ENCODE measurements at regions not wholly inside any gene's neighbourhood (a gene's known extent, or its start where the extent isn't known, plus 50 kb on each side); places are given as distances from the start of the nearest gene placed in this dataset.

DNA sequence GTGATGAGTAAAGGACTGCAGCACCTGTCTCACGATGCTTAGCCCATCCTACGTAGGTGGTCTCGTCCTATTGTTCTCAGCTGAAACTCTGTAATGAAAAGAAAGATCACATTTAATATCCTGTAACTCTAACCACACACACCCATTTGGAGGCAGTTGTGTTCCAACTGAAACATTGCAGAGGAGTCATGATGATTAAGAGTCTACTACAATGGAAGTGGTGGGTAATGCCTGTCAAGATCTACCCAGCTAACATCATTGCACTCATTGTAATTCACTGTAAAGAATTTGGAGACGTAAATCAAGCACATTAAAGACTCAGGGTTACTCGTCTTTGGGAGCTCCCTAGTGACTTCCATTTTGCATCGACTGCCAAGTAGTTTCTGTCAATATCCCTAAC lies 106.0 kb upstream of the PTPN3 start:
- no peak overlapping the region for H3K4me3 Mint-ChIP-seq
- DNase-seq, result no peak
- peaks cover 6% of the 10 kb centered on the region for H3K9me3 Mint-ChIP-seq
- no peak overlapping the region for H3K27ac Mint-ChIP-seq
- TF ChIP-seq, protein P1, sequence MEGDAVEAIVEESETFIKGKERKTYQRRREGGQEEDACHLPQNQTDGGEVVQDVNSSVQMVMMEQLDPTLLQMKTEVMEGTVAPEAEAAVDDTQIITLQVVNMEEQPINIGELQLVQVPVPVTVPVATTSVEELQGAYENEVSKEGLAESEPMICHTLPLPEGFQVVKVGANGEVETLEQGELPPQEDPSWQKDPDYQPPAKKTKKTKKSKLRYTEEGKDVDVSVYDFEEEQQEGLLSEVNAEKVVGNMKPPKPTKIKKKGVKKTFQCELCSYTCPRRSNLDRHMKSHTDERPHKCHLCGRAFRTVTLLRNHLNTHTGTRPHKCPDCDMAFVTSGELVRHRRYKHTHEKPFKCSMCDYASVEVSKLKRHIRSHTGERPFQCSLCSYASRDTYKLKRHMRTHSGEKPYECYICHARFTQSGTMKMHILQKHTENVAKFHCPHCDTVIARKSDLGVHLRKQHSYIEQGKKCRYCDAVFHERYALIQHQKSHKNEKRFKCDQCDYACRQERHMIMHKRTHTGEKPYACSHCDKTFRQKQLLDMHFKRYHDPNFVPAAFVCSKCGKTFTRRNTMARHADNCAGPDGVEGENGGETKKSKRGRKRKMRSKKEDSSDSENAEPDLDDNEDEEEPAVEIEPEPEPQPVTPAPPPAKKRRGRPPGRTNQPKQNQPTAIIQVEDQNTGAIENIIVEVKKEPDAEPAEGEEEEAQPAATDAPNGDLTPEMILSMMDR (IDR thresholded peaks at IDR 0.05), result no peak
- peaks cover 9% of the 10 kb centered on the region for H3K27me3 Mint-ChIP-seq (ENCODE audit: low read depth, poor library complexity)
- H3K36me3 Mint-ChIP-seq (ENCODE audit: low read depth), result no peaks in the 10 kb centered on the region
- H3K4me1 Mint-ChIP-seq, result no peaks in the 10 kb centered on the region

DNA sequence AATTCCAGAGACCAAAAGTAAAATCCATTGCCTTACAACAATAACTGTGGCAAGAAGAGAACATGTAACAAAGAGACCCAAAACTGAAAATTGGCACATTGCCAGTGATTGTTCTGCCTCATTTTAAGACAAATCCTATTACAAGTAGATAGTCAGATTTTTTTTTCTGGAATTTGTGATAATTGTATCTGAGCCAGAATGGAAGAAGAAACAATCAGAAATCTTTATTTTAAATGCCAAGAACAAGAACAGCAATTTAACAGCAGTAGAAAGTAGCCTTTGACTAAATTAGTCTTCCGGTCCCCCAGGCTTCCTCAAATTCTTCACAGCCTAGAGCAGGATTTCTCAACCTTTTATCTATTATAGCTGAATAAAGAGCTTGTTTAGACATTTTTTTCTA lies 106.7 kb upstream of the PTPN3 start:
- Mint-ChIP-seq H3K36me3 (ENCODE audit: low read depth) (no peaks in the 10 kb centered on the region), H3K9me3 (peaks cover 6% of the 10 kb centered on the region), H3K4me1 (no peaks in the 10 kb centered on the region), H3K27ac (no peak overlapping the region), H3K27me3 (ENCODE audit: low read depth, poor library complexity) (peaks cover 9% of the 10 kb centered on the region), H3K4me3 (no peak overlapping the region)
- TF ChIP-seq, protein P1 (IDR thresholded peaks at IDR 0.05), result no peak
- DNase-seq, result no peak

DNA sequence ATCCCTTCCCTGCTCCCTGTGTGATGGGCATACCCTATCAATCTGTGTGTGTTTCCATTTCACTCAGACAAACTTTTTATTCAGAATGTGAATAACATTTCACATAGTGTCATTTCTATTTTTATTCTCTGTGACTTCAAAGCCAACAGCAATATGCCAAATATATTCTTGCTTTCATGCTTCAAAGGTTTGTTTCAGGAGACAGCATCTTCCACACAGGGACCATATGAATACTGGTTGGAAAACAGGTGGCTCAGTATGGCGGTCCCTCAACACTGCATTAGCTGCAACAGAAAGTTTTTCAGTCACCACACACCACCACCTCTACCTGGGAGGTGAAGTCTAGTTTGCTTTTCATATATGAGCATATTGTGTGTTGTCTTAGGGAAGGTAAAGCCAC lies 111.0 kb upstream of the PTPN3 start:
- Mint-ChIP-seq H3K4me3 (no peak overlapping the region), H3K4me1 (no peaks in the 10 kb centered on the region), H3K27ac (no peak overlapping the region), H3K36me3 (ENCODE audit: low read depth) (no peaks in the 10 kb centered on the region), H3K27me3 (ENCODE audit: low read depth, poor library complexity) (peaks cover 2% of the 10 kb centered on the region), H3K9me3 (no peaks in the 10 kb centered on the region)
- TF ChIP-seq, protein P1 (IDR thresholded peaks at IDR 0.05), result no peak
- DNase-seq, result no peak

DNA sequence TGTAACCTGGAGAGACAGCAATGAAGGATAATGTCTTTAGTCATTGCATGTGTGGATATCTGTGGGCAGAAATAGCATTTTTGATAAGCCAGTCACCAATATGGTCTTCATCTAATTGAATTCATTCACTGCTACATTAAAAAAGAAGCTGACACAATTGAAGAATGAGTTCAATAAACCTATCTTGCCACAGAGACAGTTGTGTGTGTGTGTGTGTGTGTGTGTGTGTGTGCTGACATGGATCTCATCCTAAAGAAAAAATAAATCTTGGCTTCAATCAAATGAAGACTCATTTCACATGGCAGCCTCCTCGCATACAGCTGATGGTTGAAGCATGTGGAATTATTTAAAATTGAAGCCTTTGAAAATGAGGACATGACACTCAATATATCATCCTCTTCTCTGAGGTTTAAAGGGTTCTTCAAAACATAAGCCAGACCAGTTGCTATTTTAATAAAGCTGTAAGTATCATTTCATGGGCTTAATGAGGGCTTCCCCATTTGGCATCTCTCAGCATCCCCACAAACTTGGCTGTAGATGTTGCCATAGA lies 118.5 kb upstream of the PTPN3 start:
- TF ChIP-seq, protein P1 (IDR thresholded peaks at IDR 0.05), result no peak
- no peaks in the 10 kb centered on the region for H3K36me3 Mint-ChIP-seq (ENCODE audit: low read depth)
- peaks cover 15% of the 10 kb centered on the region for H3K9me3 Mint-ChIP-seq
- no peak overlapping the region for H3K27ac Mint-ChIP-seq
- H3K4me1 Mint-ChIP-seq, result no peaks in the 10 kb centered on the region
- no peak overlapping the region for H3K4me3 Mint-ChIP-seq
- DNase-seq, result no peak
- H3K27me3 Mint-ChIP-seq (ENCODE audit: low read depth, poor library complexity), result peaks cover 11% of the 10 kb centered on the region

DNA sequence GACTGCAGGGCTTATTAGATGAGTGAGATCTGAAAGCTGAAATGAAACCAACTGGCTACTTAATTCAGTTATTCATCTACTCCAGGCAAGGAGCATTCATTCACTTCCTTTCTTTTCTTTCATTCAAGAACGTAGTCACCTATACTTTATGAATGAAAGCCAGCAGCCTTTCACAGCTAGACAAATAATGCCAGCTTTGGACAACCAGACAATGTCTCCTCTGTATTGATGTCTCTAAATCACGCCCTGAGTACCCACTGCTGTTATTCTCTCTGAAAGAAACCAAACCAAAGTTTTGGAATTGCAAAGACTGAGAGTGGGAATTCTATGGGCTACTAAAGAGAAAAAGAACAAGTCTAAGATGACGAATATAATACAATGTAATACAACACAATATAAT lies 121.2 kb upstream of the PTPN3 start:
- TF ChIP-seq, protein P1 (IDR thresholded peaks at IDR 0.05), result no peak
- DNase-seq, result no peak
- Mint-ChIP-seq H3K27me3 (ENCODE audit: low read depth, poor library complexity) (peaks cover 11% of the 10 kb centered on the region), H3K4me3 (no peak overlapping the region), H3K4me1 (no peaks in the 10 kb centered on the region), H3K36me3 (ENCODE audit: low read depth) (no peaks in the 10 kb centered on the region), H3K27ac (no peak overlapping the region), H3K9me3 (peaks cover 20% of the 10 kb centered on the region)

DNA sequence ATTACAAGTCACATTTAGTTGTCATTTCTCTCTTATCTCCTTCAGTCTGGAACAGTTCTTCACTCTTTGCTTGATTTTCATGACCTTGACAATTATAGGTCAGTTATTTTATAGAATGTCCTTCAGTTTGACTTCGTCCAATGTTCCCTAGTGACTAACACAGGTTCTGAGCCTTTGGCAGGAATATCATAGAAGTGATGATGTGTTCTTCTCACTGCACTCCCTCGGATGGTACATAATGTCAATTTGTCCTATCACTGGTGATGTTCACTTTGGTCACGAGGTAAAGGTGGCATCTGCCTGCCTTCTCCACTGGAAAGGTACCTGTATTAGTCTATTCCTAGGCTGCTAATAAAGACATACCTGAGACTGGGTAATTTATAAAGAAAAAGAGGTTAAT lies 126.0 kb upstream of the PTPN3 start:
- TF ChIP-seq, protein P1 (IDR thresholded peaks at IDR 0.05), result no peak
- peaks cover 5% of the 10 kb centered on the region for H3K9me3 Mint-ChIP-seq
- H3K27ac Mint-ChIP-seq, result no peak overlapping the region
- no peaks in the 10 kb centered on the region for H3K36me3 Mint-ChIP-seq (ENCODE audit: low read depth)
- no peak overlapping the region for H3K4me3 Mint-ChIP-seq
- DNase-seq, result no peak
- peaks cover 23% of the 10 kb centered on the region for H3K27me3 Mint-ChIP-seq (ENCODE audit: low read depth, poor library complexity)
- no peaks in the 10 kb centered on the region for H3K4me1 Mint-ChIP-seq
